Nephron progenitor cell (in vitro differentiated cells): ENCODE measurements at regions not wholly inside any gene's neighbourhood (a gene's known extent, or its start where the extent isn't known, plus 50 kb on each side); places are given as distances from the start of the nearest gene placed in this dataset.

Experiments
- DNase-seq: peaks from one replicate; pipeline ENCODE4 v3.0.0; 2021
- H3K27ac Mint-ChIP-seq: 2 replicates; pipeline ENCODE4 v1.8.0; 2021; ENCODE audit warnings: mild to moderate bottlenecking, moderate library complexity, mixed read lengths
- H3K27me3 Mint-ChIP-seq: 2 replicates; pipeline ENCODE4 v1.8.0; 2021; ENCODE audit warnings: mild to moderate bottlenecking, low read depth, mixed read lengths; ENCODE audit not compliant: poor library complexity
- H3K36me3 Mint-ChIP-seq: 2 replicates; pipeline ENCODE4 v1.8.0; 2021; ENCODE audit warnings: low read depth, mixed read lengths
- H3K4me1 Mint-ChIP-seq: 2 replicates; pipeline ENCODE4 v1.8.0; 2021; ENCODE audit warnings: mixed read lengths
- H3K4me3 Mint-ChIP-seq: 2 replicates; pipeline ENCODE4 v1.8.0; 2021; ENCODE audit warnings: mild to moderate bottlenecking, moderate library complexity, mixed read lengths
- H3K9me3 Mint-ChIP-seq: 2 replicates; pipeline ENCODE4 v1.8.0; 2021; ENCODE audit warnings: mild to moderate bottlenecking, moderate library complexity, mixed read lengths
- CTCF ChIP-seq: fragments of 200-600 bp; sonication (generic); IDR thresholded peaks from 2 replicates; pipeline ENCODE4 v1.5.0; 2021; ENCODE audit warnings: antibody characterized with exemption

DNA sequence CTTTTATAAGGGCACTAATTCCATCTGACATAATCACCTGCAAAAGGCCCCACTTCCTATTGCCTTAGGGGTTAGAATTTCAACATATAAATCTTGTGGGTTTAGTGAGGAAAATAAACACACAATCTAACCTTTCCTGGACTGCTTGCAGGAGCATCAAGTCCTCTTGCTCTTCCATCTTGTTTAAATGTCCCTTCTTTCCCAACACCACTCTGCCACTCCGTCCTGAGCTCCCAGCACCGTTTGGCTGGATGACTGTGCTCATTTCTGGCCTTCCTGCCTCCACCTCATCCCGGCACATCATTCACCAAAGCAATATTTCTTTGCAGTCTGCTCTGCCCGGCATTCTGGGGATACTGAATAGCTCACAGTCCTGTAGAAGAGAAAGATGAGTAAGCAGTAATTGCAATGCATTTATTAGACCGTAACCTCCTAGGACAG lies 247.8 kb downstream of the BCL2 start:
- Mint-ChIP-seq H3K27me3 (no peaks in the 10 kb centered on the region), H3K4me1 (peaks cover 63% of the 10 kb centered on the region), H3K36me3 (peaks cover 16% of the 10 kb centered on the region), H3K4me3 (peak overlapping the region; percentile 51), H3K27ac (peak overlapping the region; percentile 95), H3K9me3 (peaks cover 30% of the 10 kb centered on the region)
- TF ChIP-seq CTCF: no peak
- DNase-seq: peak; percentile 21

DNA sequence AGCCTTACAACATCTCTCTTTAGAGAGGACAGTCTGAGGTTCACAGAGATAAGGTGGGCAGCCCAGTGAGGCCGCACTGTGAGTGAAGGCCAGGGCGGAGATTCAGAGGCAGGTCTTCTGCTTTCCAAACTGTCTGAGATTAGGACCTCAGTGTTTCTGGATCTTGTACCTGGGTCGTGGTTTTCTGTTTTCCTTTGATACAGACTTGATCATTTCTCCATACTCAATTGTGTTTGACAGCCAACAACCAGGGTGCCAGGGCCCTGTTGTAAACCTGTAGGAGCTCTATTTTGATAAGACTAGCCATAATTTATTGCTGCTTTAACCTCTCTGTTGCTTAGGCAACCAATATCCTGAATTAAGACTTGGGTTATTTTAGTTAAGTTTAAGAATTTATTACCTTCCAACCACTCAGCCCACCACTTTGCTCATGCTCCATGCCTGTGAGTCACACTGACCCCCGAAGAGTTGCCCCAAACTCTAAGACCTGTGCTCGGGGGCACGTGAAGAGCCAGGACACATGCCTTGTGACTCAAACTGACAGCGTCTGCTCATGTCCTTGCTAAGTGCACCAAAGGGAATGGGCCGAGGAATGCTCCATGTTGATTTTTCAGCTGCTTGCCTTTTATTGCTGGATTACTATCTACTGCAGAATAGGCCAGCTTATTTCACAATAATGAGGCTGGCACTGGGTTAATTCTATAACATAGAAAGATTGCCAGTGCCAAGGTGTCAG lies 248.6 kb downstream of the BCL2 start:
- Mint-ChIP-seq H3K4me1 (peaks cover 66% of the 10 kb centered on the region), H3K36me3 (peaks cover 16% of the 10 kb centered on the region), H3K27me3 (no peaks in the 10 kb centered on the region), H3K27ac (peak overlapping the region; percentile 95), H3K9me3 (peaks cover 30% of the 10 kb centered on the region), H3K4me3 (no peak overlapping the region)
- no peak for DNase-seq
- no peak for TF ChIP-seq CTCF

- no peak for DNase-seq
- peaks cover 22% of the 10 kb centered on the region for H3K9me3 Mint-ChIP-seq
- no peak for TF ChIP-seq CTCF
- H3K27ac Mint-ChIP-seq: no peak overlapping the region
- peaks cover 11% of the 10 kb centered on the region for H3K36me3 Mint-ChIP-seq
- peaks cover 65% of the 10 kb centered on the region for H3K4me1 Mint-ChIP-seq
- peaks cover 2% of the 10 kb centered on the region for H3K27me3 Mint-ChIP-seq
- H3K4me3 Mint-ChIP-seq: no peak overlapping the region
Observed at GRCh38 chr18:63069496-63069895, 250.1 kb downstream of the BCL2 start.

- no peak overlapping the region for H3K27ac Mint-ChIP-seq
- H3K4me3 Mint-ChIP-seq: no peak overlapping the region
- no peak for DNase-seq
- H3K9me3 Mint-ChIP-seq: peaks cover 27% of the 10 kb centered on the region
- H3K27me3 Mint-ChIP-seq: peaks cover 2% of the 10 kb centered on the region
- no peak for TF ChIP-seq CTCF
- peaks cover 74% of the 10 kb centered on the region for H3K4me1 Mint-ChIP-seq
- peaks cover 10% of the 10 kb centered on the region for H3K36me3 Mint-ChIP-seq
Observed at GRCh38 chr18:63067939-63068338, 251.6 kb downstream of the BCL2 start.

GRCh38 chr18:63065172-63065571 lies 254.4 kb downstream of the BCL2 start:
- H3K4me1 Mint-ChIP-seq: peaks cover 66% of the 10 kb centered on the region
- H3K9me3 Mint-ChIP-seq: peaks cover 30% of the 10 kb centered on the region
- no peak for DNase-seq
- no peak overlapping the region for H3K4me3 Mint-ChIP-seq
- no peak for TF ChIP-seq CTCF
- H3K27ac Mint-ChIP-seq: peak overlapping the region; percentile 45
- peaks cover 5% of the 10 kb centered on the region for H3K27me3 Mint-ChIP-seq
- H3K36me3 Mint-ChIP-seq: peaks cover 14% of the 10 kb centered on the region

DNA sequence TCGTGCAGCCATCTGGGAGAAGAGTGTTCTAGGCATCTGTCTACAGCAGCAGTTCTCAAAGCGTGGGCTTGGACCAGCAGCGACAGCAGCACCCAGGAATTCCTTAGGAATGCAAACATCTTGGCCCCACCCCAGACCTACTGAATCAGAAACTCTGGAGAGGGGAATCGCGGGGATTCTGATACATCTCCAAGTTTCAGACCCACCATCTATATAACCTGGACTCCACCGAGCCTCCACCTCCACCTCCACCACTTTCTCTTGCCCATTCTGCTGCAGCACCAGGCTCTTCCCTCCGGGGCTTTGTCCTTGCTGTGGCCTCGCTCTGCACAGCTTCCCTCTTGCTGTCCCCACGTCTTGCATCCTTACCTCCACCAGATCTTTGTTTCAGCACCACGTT lies 256.4 kb downstream of the BCL2 start:
- H3K27ac Mint-ChIP-seq: no peak overlapping the region
- H3K27me3 Mint-ChIP-seq: peaks cover 10% of the 10 kb centered on the region
- H3K4me3 Mint-ChIP-seq: peak overlapping the region; percentile 12
- peaks cover 4% of the 10 kb centered on the region for H3K36me3 Mint-ChIP-seq
- H3K9me3 Mint-ChIP-seq: peaks cover 19% of the 10 kb centered on the region
- H3K4me1 Mint-ChIP-seq: peaks cover 65% of the 10 kb centered on the region
- no peak for DNase-seq
- no peak for TF ChIP-seq CTCF
